HG02642 (cell line): ENCODE measurements at regions not wholly inside any gene's neighbourhood (a gene's known extent, or its start where the extent isn't known, plus 50 kb on each side); places are given as distances from the start of the nearest gene placed in this dataset.

Experiments
- ATAC-seq: cut with Tn5 transposase; IDR thresholded peaks from one replicate; pipeline ENCODE4 v1.9.1; 2021; ENCODE audit warnings: mild to moderate bottlenecking; ENCODE audit not compliant: unreplicated experiment, poor library complexity

DNA sequence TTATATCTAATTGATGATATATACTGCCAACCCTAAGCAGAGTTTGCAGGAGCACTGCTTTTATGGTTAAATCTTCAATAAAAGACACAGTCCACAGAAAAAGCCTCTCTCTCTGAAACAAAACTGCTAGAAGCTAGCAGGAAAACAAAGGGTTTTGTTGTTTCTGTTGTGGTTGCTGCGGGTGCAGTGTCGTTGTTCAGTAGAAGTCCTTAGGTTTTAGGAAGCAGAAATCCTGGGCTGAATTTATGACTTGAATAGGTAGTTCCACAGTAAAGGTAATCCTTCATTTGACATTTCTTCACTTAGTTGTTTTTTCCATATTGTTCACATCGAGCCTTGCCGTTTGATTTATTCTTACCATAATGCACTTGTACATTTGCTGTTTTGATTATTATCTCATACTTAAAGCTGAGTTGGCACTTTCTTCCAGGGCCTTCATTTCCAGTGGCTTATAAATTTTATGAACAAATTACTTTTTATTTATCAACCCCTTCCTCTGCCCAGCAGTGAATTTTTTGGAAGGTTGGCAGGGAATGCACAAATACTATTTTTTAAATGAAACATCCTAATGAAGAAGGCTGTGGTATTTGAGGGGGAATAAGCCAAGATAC is 209.6 kb upstream of the SLC30A5 start:
- ATAC-seq = no peak

DNA sequence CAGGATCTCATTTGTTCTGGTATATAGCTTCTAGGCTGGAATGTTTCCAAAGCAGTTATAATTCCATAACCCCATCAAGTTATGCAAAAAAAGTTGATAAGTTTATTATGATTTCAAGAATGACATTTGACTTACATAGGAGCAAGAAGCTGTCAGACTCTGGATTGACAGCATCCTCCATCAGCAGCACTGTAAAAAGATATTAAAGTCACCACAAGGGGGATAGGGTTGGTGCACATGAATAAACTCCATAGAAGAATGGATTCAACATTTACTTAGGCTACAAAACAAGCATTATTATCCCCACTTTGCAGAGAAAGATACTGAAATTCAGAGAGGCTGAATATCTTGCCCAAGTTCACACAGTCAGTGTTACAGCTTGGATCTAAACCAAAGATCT is 208.9 kb upstream of the SLC30A5 start:
- no peak for ATAC-seq

DNA sequence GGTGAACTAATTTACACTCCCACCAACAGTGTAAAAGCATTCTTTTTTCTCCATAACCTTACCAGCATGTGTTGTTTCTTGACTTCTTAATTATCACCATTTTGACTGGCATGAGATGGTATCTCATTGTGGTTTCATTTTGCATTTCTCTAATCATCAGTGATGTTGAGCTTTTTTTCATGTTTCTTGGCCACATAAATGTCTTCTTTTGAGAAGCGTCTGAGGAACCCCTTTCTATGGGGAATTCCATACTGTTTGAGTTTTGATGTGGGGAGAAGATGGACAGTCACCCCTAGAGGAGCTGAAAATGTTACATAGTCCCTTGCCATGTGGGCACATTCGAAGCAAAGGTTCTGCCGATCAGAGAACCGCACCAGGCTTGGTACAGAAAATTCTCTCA is 207.0 kb upstream of the SLC30A5 start:
- ATAC-seq = no peak

DNA sequence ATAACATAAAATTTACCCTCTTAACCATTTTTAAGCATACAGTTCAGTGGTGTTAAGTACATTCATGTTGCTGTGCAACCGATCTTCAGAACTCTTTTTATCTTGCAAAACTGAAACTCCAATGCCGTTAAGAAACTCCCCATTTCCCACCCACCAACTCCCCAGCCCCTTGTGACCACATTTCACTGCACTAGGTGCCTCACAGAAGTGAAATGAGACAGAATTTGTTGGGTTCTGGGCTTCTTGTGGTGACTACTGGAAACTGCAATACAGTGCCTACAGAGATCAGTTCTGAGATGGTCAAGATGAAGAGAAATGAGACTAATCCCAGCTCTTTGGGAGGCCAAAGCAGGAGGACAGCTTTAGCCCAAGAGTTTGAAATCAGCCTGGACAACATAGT is 202.1 kb upstream of the SLC30A5 start:
- no peak for ATAC-seq

DNA sequence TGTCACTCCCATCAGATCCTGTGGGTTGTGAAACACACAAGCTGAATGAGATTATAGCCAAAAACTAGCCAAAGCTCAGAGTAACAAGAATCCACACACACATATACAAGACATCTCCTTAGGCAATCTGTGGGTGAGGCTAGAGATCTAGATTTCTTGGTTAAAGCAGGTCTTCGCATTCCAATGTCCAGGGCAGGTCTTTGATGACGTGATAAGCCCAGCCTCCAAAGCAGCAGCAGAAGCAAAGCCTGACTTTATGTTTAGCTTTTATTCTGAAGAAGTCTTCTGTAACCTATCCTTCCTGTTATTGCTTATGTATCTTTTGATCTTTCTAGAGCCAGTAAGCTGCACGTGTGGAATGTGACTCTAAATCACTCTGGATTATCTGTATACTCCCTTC is 199.1 kb upstream of the SLC30A5 start:
- no peak for ATAC-seq

DNA sequence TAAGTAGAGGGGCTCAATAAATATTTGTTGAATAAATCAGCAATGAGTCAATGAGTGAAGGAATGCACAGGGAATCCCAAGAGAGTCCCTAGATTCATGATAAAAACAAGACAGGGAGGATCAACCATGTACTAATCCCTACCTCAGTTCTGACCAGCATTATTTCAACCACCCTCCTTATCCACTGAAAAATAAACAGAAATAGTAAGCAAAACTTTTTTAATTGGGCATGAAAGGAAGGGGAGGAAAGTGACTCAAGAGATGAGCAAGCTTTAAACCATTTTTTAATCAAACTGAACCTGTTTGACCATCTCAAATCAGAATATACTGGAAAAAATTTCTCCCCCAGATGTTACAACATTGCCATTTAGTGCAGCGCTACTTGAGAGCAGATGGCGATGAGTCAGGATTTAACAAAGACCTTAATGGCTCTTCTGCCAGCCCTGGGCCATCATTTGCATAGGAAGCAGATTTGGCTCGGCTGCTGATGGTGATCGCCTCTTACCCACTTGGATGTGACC is 194.8 kb upstream of the SLC30A5 start:
- ATAC-seq = no peak

DNA sequence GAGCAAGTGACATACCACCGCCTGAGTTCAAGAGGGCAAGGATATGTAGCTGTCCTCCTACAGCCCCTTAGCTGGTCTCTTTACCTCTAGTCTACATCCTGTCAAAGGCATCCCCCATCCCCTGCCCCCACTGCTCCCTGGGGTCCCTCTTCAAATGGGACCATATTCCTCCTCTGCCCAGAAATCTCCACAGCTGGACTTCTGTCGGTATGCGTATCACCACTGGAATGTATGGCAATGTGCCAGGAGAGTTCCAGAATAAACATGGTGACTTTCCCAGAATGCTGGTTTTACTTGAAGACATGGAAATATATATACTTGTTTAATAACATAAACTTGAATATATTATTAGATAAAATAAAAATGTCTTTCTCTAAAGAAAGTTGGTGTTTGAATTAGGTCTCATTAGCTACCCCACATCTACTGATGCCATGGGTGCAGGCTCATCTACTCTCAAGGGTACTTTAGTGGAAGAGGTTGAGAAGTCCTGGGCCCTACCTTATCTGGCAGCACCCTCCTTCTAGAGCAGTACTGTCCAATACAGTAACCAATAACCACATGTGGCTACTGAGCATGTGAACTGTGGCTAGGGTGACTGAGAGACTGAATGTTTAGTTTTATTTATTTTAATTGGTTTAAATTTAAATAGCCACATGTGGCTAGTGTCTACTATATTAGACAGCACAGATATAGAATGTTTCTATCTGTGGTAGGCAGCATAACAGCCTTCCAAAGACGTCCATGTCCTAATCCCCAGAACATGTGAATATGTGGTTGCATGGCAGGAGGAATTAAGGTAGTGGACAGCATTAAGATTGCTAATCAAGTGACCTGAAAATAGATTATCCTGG is 181.7 kb upstream of the SLC30A5 start:
- no peak for ATAC-seq

DNA sequence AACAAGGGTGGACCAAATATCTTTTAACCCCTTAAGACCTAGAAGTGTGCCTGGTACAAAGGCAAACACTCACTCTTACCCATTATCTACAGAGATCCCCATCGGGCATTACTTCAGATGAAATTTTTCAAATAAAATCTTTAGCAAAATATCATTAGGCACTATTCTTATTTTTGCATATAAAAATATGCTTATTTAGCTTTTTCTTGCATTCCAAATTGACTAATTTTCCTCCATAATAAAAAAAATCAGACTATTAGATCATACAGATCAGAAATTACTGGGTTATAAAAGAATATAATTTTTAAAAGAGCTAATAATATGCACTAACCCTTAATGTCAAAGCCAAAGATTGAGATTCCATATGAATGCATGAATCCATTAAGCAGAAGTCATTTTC is 178.7 kb upstream of the SLC30A5 start:
- ATAC-seq = no peak

DNA sequence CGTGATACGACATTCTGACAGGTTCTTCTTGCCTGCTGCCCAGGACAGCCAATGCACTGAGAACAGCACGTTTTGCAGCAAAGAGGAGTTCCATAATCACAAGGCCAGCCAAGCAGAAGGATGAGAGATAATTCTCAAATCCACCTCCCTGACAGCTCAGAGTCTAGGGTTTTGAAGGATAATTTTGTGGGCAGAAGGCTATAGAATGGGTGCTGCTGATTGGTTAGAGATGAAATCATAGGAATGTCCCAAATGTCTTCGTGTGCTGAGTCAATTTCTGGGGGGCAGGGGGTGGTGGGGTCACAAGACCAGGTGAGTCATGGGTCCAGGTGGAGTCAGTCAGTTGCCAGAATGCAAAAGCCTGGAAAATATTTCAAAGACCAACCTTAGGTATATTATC is 175.5 kb upstream of the SLC30A5 start:
- ATAC-seq = no peak

DNA sequence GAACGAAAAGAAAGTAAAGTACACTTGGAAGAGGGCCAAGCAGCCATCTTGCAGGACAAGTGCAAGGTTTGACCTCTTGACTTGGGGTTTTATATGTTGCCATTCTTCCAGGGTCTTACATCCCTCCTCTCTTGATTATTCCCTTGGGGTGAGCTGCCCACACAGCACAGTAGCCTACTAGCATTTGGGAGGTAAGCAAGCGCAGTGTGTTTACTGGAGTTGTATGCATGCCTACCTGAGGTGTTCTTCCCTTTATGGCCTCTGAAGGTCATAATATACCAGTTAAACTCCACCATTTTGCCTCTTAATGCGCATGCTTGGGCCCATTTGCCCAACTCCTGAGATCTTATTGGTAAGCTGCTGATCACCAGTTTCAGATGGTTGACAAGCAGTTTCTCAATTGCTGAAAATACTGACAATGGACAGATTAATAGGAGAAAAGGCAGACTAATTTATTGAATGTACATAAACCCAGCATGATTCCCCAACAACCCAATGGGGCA is 173.8 kb upstream of the SLC30A5 start:
- ATAC-seq = no peak

DNA sequence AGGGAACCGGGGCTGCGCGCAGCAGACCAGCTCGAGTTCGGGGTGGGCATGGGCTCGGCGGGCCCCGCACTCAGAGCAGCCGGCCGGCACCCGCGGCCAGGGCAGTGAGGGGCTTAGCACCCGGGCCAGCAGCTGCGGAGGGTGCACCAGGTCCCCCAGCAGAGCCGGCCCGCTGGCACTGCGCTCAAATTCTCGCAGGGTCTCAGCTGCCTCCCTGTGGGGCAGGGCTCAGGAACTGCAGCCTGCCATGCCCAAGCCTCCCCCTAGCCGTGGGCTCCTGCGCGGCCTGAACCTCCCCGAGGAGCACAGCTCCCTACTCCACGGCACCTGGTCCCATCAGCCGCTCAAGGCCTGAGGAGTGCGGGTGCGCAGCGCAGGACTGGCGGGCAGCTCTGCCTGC is 172.9 kb upstream of the SLC30A5 start:
- no peak for ATAC-seq

DNA sequence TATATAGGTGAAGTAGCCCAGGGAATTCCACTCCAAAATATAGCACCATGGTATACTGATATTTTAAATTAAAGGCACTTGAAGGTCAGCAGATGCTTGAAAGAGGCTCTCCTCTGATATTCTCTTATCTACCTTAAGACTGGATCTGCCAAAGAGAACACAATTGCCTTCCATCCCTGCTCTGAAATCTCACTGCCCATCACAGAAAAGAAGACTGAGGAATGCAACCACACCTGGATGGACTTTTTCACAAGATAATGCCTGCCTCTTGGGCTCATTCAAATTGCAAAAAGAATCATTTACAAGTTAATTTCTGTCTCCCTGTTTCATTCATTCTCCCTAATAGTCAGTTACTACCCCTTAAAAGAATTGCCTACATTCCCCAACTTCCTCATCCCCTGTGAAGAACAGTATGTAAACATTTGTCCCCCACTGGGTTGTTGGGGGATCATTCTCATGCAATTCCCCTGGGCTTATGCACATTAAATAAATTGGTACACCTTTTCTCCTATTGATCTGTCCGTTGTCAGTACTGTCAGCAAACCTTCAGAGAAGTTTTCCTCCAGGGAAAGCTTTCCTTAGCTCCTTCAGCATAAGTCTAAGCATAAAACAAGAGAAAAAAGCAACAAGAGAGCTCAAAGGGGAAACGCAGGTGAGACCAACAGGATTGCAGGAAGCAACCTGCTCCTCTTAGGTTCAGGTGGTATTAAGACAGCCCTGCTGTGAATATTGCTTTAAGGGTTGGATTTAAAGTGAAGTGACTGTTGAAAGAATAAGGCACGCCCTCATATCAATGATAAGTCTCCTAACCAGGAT is 171.4 kb upstream of the SLC30A5 start:
- ATAC-seq = no peak

DNA sequence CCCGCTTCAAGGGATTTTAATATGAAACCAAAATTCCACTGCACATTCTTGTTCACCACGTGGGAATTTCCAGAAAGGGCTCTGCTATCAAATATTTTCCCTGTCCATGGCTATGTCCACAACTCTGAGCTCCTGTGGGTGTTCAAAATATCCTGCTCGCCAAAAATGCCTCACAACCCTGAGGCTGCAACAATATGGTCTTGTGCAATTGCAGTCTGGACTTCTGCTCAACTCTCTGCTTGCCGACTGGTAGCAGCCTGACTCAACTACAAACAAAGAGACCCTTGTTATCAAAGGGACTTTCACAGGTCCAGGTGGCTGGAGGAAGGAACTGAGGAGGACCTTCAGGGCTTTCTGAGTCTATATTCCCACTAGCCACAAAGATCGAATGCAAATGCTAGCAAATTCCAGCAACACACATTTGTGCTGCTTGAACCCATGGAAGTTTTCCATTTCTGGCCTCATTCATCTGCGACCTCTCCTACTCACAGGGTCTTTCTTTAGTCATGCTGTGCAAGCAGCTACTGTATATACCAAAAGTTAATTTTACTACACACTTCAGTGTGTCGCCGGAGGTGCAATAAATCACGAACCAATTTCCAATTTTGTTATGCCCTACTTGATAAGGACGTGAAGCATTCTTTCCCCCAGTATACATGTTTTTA is 169.2 kb upstream of the SLC30A5 start:
- no peak for ATAC-seq

DNA sequence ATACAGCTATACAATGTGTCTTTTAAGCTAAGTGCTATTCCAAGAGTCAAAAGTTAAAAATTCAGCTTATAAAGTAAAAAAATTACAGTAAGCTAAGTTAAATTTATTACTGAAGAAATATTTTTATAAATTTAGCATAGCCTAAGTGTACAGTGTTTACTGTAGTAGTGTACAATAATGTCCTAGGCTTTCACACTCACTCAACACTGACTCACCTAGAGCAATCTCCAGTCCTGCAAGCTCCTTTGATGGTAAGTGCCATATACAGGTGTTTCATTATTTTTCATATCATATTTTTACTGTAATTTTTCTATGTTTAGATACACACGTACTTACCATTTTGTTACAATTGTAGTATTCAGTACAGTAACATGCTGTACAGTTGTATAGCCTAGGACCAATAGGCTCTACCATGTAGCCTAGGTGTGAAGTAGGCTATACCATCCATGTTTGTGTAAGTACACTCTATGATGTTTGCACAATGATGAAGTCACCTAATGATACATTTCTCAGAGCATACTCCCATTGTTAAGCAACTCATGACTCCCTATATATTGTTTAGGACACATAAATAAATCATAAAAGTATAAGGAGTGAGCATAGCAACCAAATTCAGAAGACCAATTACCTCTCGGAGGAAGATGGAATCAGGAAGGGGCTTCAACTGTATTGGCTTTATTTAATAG is 165.1 kb upstream of the SLC30A5 start:
- ATAC-seq = no peak

DNA sequence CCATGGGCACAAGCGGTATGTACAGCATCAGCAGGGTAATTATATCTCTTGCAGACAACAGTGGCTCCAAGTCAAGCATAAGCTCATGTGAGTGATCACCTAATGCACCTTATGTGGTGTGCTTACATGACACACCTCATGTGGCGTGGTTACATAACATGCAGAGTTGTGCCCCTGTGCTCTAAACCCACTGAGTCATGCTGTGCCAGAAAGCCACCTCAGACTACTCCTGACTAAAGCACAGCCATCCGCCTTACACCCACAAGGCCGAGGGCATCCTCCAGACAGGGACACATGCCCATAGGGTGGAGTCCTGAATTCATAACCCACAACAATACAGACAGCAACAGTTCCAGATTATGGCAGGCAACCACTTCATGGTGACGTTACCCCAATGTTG is 163.7 kb upstream of the SLC30A5 start:
- no peak for ATAC-seq

DNA sequence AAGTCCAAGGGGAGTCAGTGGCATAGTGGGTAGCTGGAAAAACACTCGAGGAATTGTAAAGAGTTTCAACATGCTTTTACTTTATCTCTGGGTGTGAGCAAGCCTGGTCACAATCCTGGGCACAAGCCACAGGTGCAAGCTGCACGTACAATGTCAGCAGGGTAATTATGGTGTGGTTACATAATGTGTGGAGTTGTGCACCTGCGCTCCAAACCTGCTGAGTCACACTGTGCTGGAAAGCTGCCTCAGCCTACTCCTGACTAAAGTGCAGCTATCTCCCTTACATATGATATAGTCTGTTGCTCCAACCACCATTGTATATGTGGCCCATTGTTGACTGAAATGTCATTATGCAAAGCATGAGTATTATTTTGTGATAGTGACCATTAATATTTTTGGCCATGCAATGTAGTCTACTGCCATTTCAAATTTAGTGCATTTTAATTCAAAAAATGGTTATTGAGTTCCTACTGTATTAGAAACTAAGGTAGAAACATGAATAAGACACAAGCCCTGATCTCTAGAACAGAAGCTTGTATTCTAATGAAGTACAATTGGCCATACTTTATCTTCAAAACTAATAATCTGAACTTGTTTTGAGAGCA is 160.9 kb upstream of the SLC30A5 start:
- ATAC-seq = no peak

DNA sequence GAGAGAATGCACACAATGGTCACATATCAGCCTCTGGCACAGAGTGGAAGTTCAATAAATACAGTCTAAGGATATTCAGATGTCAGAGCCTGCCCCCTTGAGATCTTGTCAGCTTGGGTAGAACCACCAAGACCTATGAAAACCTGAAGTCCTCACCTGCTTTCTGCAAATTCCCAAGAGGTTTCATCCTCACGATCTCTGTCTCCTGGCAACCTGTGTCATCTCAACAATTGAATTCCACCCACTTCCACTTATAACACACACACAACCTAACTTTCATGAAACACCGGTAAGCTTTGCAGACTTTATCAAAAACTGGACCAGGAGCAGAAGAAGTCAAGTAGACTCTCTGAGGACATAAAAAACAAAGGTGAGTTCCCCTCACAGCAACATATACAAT is 151.6 kb upstream of the SLC30A5 start:
- no peak for ATAC-seq

DNA sequence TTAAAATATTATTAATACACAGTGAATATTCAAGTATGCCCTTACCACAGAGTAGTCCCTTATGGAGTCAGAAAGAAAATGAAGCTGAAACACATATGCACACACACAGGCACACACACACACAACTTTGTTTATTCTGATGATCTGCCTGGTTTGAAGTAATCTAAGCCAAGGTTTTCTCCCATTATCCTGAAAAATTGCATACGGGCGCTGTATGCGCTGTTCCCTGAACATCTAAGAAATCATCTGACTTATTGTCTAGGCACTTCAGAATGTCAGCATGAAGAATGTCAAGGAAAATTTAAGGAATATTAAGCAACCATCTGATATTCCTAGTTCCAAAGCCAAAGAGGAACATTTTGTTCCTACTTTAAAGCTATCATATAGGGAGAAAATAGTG is 147.1 kb upstream of the SLC30A5 start:
- ATAC-seq = no peak

DNA sequence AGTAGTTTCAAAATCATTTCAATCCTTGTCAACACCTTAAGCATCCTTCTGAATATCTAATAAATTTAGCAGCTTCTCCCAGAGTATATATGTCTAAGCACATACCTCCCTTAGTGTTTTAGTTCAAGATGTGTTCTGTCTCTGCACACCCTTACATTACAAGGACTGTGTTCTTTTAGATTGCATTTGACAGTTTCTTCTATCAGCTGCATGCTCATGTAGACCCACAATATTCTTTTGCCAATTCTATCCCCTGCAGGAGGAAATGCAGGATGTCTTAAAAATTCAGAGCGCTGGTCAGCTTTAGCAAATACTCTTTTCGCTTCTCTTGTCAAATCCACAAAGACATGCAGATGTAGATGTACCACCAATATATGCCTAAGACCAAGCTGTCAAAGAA is 145.8 kb upstream of the SLC30A5 start:
- no peak for ATAC-seq
